ENCODE measurements at regions not wholly inside any gene's neighbourhood (a gene's known extent, or its start where the extent isn't known, plus 50 kb on each side); places are given as distances from the start of the nearest gene placed in this dataset.

GRCh38 chr1:185385991-185386390 is 68.9 kb upstream of the IVNS1ABP start:
- TF ChIP-seq, protein P1, sequence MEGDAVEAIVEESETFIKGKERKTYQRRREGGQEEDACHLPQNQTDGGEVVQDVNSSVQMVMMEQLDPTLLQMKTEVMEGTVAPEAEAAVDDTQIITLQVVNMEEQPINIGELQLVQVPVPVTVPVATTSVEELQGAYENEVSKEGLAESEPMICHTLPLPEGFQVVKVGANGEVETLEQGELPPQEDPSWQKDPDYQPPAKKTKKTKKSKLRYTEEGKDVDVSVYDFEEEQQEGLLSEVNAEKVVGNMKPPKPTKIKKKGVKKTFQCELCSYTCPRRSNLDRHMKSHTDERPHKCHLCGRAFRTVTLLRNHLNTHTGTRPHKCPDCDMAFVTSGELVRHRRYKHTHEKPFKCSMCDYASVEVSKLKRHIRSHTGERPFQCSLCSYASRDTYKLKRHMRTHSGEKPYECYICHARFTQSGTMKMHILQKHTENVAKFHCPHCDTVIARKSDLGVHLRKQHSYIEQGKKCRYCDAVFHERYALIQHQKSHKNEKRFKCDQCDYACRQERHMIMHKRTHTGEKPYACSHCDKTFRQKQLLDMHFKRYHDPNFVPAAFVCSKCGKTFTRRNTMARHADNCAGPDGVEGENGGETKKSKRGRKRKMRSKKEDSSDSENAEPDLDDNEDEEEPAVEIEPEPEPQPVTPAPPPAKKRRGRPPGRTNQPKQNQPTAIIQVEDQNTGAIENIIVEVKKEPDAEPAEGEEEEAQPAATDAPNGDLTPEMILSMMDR (IDR thresholded peaks at IDR 0.05; ENCODE audit: insufficient read depth, low read length): no peak
- TF ChIP-seq, protein P2, sequence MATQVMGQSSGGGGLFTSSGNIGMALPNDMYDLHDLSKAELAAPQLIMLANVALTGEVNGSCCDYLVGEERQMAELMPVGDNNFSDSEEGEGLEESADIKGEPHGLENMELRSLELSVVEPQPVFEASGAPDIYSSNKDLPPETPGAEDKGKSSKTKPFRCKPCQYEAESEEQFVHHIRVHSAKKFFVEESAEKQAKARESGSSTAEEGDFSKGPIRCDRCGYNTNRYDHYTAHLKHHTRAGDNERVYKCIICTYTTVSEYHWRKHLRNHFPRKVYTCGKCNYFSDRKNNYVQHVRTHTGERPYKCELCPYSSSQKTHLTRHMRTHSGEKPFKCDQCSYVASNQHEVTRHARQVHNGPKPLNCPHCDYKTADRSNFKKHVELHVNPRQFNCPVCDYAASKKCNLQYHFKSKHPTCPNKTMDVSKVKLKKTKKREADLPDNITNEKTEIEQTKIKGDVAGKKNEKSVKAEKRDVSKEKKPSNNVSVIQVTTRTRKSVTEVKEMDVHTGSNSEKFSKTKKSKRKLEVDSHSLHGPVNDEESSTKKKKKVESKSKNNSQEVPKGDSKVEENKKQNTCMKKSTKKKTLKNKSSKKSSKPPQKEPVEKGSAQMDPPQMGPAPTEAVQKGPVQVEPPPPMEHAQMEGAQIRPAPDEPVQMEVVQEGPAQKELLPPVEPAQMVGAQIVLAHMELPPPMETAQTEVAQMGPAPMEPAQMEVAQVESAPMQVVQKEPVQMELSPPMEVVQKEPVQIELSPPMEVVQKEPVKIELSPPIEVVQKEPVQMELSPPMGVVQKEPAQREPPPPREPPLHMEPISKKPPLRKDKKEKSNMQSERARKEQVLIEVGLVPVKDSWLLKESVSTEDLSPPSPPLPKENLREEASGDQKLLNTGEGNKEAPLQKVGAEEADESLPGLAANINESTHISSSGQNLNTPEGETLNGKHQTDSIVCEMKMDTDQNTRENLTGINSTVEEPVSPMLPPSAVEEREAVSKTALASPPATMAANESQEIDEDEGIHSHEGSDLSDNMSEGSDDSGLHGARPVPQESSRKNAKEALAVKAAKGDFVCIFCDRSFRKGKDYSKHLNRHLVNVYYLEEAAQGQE (IDR thresholded peaks at IDR 0.05; ENCODE audit: insufficient replicate concordance, low read depth): no peak

Data from HL-60 (cell line).